H1 (cell line): ENCODE measurements at regions not wholly inside any gene's neighbourhood (a gene's known extent, or its start where the extent isn't known, plus 50 kb on each side); places are given as distances from the start of the nearest gene placed in this dataset.

ENCODE experiments used
- CTCF ChIA-PET: fragments of 300-600 bp; sonication (Branson Sonifier 250); formaldehyde crosslinking; loops from one replicate; lab custom pipeline; 2021; ENCODE audit not compliant: partially characterized antibody; lab: Charles Lee
- POLR2A ChIA-PET: fragments of 300-600 bp; sonication (Branson Sonifier 250); formaldehyde crosslinking; loops from one replicate; lab custom pipeline; 2021; ENCODE audit warnings: inconsistent platforms; ENCODE audit not compliant: partially characterized antibody; lab: Charles Lee
- DNase-seq, 2 experiments: peaks; one replicate each; pipeline versions ENCODE4 v3.0.0 to v3.0.0-alpha.2; 2010 to 2022; ENCODE audit warnings: low spot score in 2 of 2, low read depth in 1 of 2, mixed read lengths in 1 of 2
- FAIRE-seq: peaks from 2 replicates; lab custom pipeline; 2011; peaks lifted over from hg19 to GRCh38; lab: Jason Lieb, UNC
- H2AFZ ChIP-seq: 2 replicates; pipeline ENCODE4 v1.8.1; 2012; ENCODE audit warnings: low read length, inconsistent platforms
- H2AK5ac ChIP-seq: 2 replicates; pipeline ENCODE4 v1.6.1; 2013; ENCODE audit warnings: low read depth, low read length
- H2BK120ac ChIP-seq: replicated peaks from 2 replicates; pipeline ENCODE3; 2013; ENCODE audit warnings: low read depth, low read length, inconsistent platforms
- H2BK12ac ChIP-seq: 2 replicates; pipeline ENCODE4 v1.6.1; 2013; ENCODE audit warnings: low read depth, low read length
- H2BK15ac ChIP-seq: 2 replicates; pipeline ENCODE4 v1.6.1; 2013; ENCODE audit warnings: low read length
- H2BK20ac ChIP-seq: 2 replicates; pipeline ENCODE4 v1.6.1; 2013; ENCODE audit warnings: low read length
- H2BK5ac ChIP-seq: 2 replicates; pipeline ENCODE4 v1.6.1; 2013; ENCODE audit warnings: low read depth, low read length
- H3K14ac ChIP-seq: 2 replicates; pipeline ENCODE4 v1.6.1; 2013; ENCODE audit warnings: inconsistent platforms; ENCODE audit not compliant: insufficient read length
- H3K18ac ChIP-seq: 2 replicates; pipeline ENCODE4 v1.6.1; 2013; ENCODE audit warnings: low read length; ENCODE audit errors: extremely low read depth
- H3K23ac ChIP-seq: 2 replicates; pipeline ENCODE4 v1.6.1; 2013; ENCODE audit warnings: inconsistent platforms; ENCODE audit not compliant: insufficient read length
- H3K23me2 ChIP-seq: 2 replicates; pipeline ENCODE4 v1.6.1; 2013; ENCODE audit warnings: low read depth, low read length
- H3K27ac ChIP-seq: 2 replicates; pipeline ENCODE4 v1.6.1; 2011; ENCODE audit warnings: low read depth, low read length, inconsistent platforms
- H3K27me3 ChIP-seq, 4 experiments: replicated peaks in 1 of 4; 1 replicate in 1 of 4; 2 replicates in 3 of 4; pipeline versions ENCODE4 v1.6.1 to v1.8.1; 2011 to 2013; ENCODE audit warnings: low read length in 3 of 4, mild to moderate bottlenecking in 3 of 4, inconsistent platforms in 2 of 4, mixed read lengths in 2 of 4, moderate library complexity in 1 of 4; ENCODE audit not compliant: control insufficient read depth in 3 of 4, insufficient read depth in 3 of 4; ENCODE audit errors: extremely low read depth in 1 of 4
- H3K36me3 ChIP-seq, 4 experiments: 2 replicates each; pipeline versions ENCODE4 v1.6.1 to v1.8.1; 2011 to 2013; ENCODE audit warnings: mild to moderate bottlenecking in 4 of 4, low read length in 3 of 4, moderate library complexity in 2 of 4, control low read depth in 1 of 4, inconsistent platforms in 1 of 4; ENCODE audit not compliant: insufficient read depth in 4 of 4, control insufficient read depth in 2 of 4
- H3K4ac ChIP-seq: replicated peaks from 2 replicates; pipeline ENCODE3; 2013; ENCODE audit warnings: low read length, low read depth, mixed read lengths, inconsistent platforms; ENCODE audit not compliant: insufficient read length
- H3K4me1 ChIP-seq, 4 experiments: replicated peaks in 1 of 4; 1 replicate in 1 of 4; 2 replicates in 3 of 4; pipeline versions ENCODE4 v1.6.1 to v1.8.1; 2011 to 2013; ENCODE audit warnings: low read length in 3 of 4, inconsistent platforms in 2 of 4, mixed read lengths in 1 of 4; ENCODE audit not compliant: insufficient read depth in 4 of 4, control insufficient read depth in 3 of 4
- H3K4me2 ChIP-seq, 2 experiments: 2 replicates each; pipeline versions ENCODE4 v1.6.1 to v1.8.1; 2011 to 2013; ENCODE audit warnings: low read depth in 2 of 2, low read length in 2 of 2, control low read depth in 1 of 2, inconsistent platforms in 1 of 2, mild to moderate bottlenecking in 1 of 2; ENCODE audit not compliant: insufficient read depth in 1 of 2
- H3K4me3 ChIP-seq, 4 experiments: fragments of 200-600, 300-600 bp in 1 of 4; sonication (generic), shearing (Covaris generic), sonication (Bioruptor Twin) in 1 of 4; 2 replicates each; pipeline versions ENCODE4 v1.5.1 to v1.8.1; 2011 to 2016; ENCODE audit warnings: low read length in 4 of 4, low read depth in 3 of 4, control low read depth in 2 of 4, inconsistent platforms in 2 of 4, mild to moderate bottlenecking in 2 of 4, mixed read lengths in 1 of 4, moderate library complexity in 1 of 4; ENCODE audit not compliant: insufficient read depth in 2 of 4; ENCODE audit errors: extremely low read depth in 1 of 4
- H3K56ac ChIP-seq: replicated peaks from 2 replicates; pipeline ENCODE3; 2013; ENCODE audit warnings: low read depth, mild to moderate bottlenecking, mixed read lengths, low read length, inconsistent platforms; ENCODE audit not compliant: insufficient read length
- H3K79me1 ChIP-seq: 2 replicates; pipeline ENCODE4 v1.6.1; 2013; ENCODE audit warnings: low read depth, low read length, control low read depth
- H3K79me2 ChIP-seq, 2 experiments: 2 replicates each; pipeline versions ENCODE4 v1.6.1 to v1.8.1; 2012 to 2013; ENCODE audit warnings: low read length in 2 of 2, mild to moderate bottlenecking in 2 of 2, inconsistent platforms in 1 of 2; ENCODE audit not compliant: insufficient read depth in 2 of 2, control insufficient read depth in 1 of 2
- H3K9ac ChIP-seq, 4 experiments: replicated peaks in 1 of 4; 1 replicate in 1 of 4; 2 replicates in 3 of 4; pipeline versions ENCODE4 v1.6.1 to v1.8.1; 2011 to 2013; ENCODE audit warnings: low read depth in 3 of 4, low read length in 3 of 4, control low read depth in 2 of 4, mild to moderate bottlenecking in 2 of 4, moderate library complexity in 2 of 4, inconsistent platforms in 1 of 4; ENCODE audit errors: extremely low read depth in 1 of 4
- H3K9me3 ChIP-seq, 2 experiments: 2 replicates each; pipeline versions ENCODE4 v1.6.1 to v1.8.1; 2012 to 2013; ENCODE audit warnings: mild to moderate bottlenecking in 2 of 2, moderate library complexity in 2 of 2, control low read depth in 1 of 2, inconsistent platforms in 1 of 2, low read depth in 1 of 2, low read length in 1 of 2, mixed read lengths in 1 of 2; ENCODE audit not compliant: insufficient read depth in 2 of 2
- H4K20me1 ChIP-seq, 2 experiments: replicated peaks in 1 of 2; 2 replicates each; pipeline versions ENCODE3 to v1.8.1; 2011 to 2013; ENCODE audit warnings: inconsistent platforms in 2 of 2, low read length in 2 of 2, mild to moderate bottlenecking in 1 of 2; ENCODE audit not compliant: insufficient read depth in 2 of 2, control insufficient read depth in 1 of 2
- H4K5ac ChIP-seq: 2 replicates; pipeline ENCODE4 v1.6.1; 2013; ENCODE audit warnings: low read length, low read depth, mixed read lengths, inconsistent platforms; ENCODE audit not compliant: insufficient read length
- H4K8ac ChIP-seq: 2 replicates; pipeline ENCODE4 v1.8.0; 2013; ENCODE audit warnings: mild to moderate bottlenecking, moderate library complexity, low read length, inconsistent platforms; ENCODE audit not compliant: insufficient read depth; ENCODE audit errors: extremely low read depth
- H4K91ac ChIP-seq: replicated peaks from 2 replicates; pipeline ENCODE3; 2013; ENCODE audit warnings: low read length, mixed read lengths, inconsistent platforms; ENCODE audit not compliant: insufficient read length
- BRCA1 ChIP-seq: IDR thresholded peaks from 2 replicates; pipeline ENCODE4 v1.6.1; 2012; ENCODE audit warnings: low read depth, low read length, improper control_type of control experiment
- CBX8 ChIP-seq: fragments of 300-800, 300-1000 bp; sonication (generic); IDR thresholded peaks from 2 replicates; pipeline ENCODE4 v1.7.1; 2016; ENCODE audit warnings: low read depth, low read length, borderline replicate concordance
- CEBPB ChIP-seq: IDR thresholded peaks from 2 replicates; pipeline ENCODE4 v1.6.1; 2012; ENCODE audit warnings: low read depth, low read length
- CHD2 ChIP-seq: IDR thresholded peaks from 2 replicates; pipeline ENCODE4 v1.6.1; 2012; ENCODE audit warnings: low read length, improper control_type of control experiment
- CTBP2 ChIP-seq: IDR thresholded peaks from 2 replicates; pipeline ENCODE4 v1.7.0; 2011; ENCODE audit warnings: borderline replicate concordance, mild to moderate bottlenecking, moderate library complexity, mixed read lengths, low read length; ENCODE audit not compliant: insufficient read depth, insufficient read length
- EP300 ChIP-seq, 2 experiments: IDR thresholded peaks; 1 replicate in 1 of 2; 2 replicates in 1 of 2; pipeline ENCODE4 v1.6.1; 2011 to 2012; ENCODE audit warnings: low read depth in 2 of 2, low read length in 2 of 2, mild to moderate bottlenecking in 2 of 2, borderline replicate concordance in 1 of 2, inconsistent platforms in 1 of 2, moderate library complexity in 1 of 2
- EZH2 ChIP-seq: fragments of 200-600 bp; sonication (generic); IDR thresholded peaks from 2 replicates; pipeline ENCODE4 v1.7.1; 2012; ENCODE audit warnings: low read depth, mild to moderate bottlenecking, moderate library complexity, low read length, inconsistent platforms; ENCODE audit not compliant: severe bottlenecking
- HDAC6 ChIP-seq: IDR thresholded peaks from one replicate; pipeline ENCODE4 v1.7.1; 2012; ENCODE audit warnings: low read depth, mild to moderate bottlenecking, inconsistent platforms, low read length, moderate library complexity
- MAX ChIP-seq: IDR thresholded peaks from 2 replicates; pipeline ENCODE4 v1.6.1; 2012; ENCODE audit warnings: inconsistent platforms
- NANOG ChIP-seq: IDR thresholded peaks from 2 replicates; pipeline ENCODE4 v1.6.1; 2011; ENCODE audit warnings: low read length, low read depth, mild to moderate bottlenecking, inconsistent platforms; ENCODE audit not compliant: insufficient read depth, poor library complexity, severe bottlenecking
- PHF8 ChIP-seq: fragments of 200-600 bp; sonication (generic); conservative IDR thresholded peaks from 2 replicates; pipeline ENCODE4 v1.7.1; 2012; ENCODE audit warnings: low read depth, mild to moderate bottlenecking, inconsistent platforms, low read length, moderate library complexity
- RNF2 ChIP-seq: fragments of 200-900, 300-1000 bp; sonication (generic); IDR thresholded peaks from 2 replicates; pipeline ENCODE4 v1.7.1; 2016; ENCODE audit warnings: borderline replicate concordance, low read depth, mild to moderate bottlenecking, antibody characterized with exemption, low read length; ENCODE audit not compliant: poor library complexity, severe bottlenecking; ENCODE audit errors: missing control alignments
- TEAD4 ChIP-seq: IDR thresholded peaks from 2 replicates; pipeline ENCODE4 v1.6.1; 2012; ENCODE audit warnings: low read depth, low read length, inconsistent platforms, mixed read lengths
- YY1 ChIP-seq: IDR thresholded peaks from 2 replicates; pipeline ENCODE4 v1.6.1; 2011; ENCODE audit warnings: low read depth, mild to moderate bottlenecking, low read length
- whole genome bisulfite sequencing, 2 experiments: shearing (Covaris generic) in 1 of 2; methylation state at CpG; one replicate each; pipeline versions ENCODE4 v1.1.6 to v1.1.7; 2013 to 2015; ENCODE audit warnings: low lambda C conversion rate in 2 of 2, mixed read lengths in 2 of 2, inconsistent platforms in 1 of 2, low coverage in 1 of 2, missing lambda C conversion rate in 1 of 2; ENCODE audit not compliant: insufficient replicate concordance in 2 of 2, insufficient coverage in 1 of 2, insufficient read length in 1 of 2; ENCODE audit errors: extremely low coverage in 1 of 2, missing lambda C conversion rate in 1 of 2; 5-methylcytosine and 5-hydroxymethylcytosine counted together

- no peaks in the 10 kb centered on the region for H3K9me3 ChIP-seq
- no peaks in the 10 kb centered on the region for H3K36me3 ChIP-seq
- H4K91ac ChIP-seq, result no peak overlapping the region
- H3K56ac ChIP-seq, result no peak overlapping the region
- 86% methylated on average over 2 of the region's 2 CpGs; no CpG with 5 or more reads in 1 of the 2 experiments for WGBS, 2 experiments
- H4K5ac ChIP-seq, result no peak overlapping the region
- no peak overlapping the region for H3K23ac ChIP-seq
- no peaks in the 10 kb centered on the region for H3K23me2 ChIP-seq
- H2BK12ac ChIP-seq, result no peak overlapping the region
- no peak overlapping the region for H2BK120ac ChIP-seq
- H3K4me3 ChIP-seq, result no peak overlapping the region
- no peaks in the 10 kb centered on the region for H3K4me1 ChIP-seq
- H3K14ac ChIP-seq, result no peak overlapping the region
- peaks cover 8 to 16% (median 10%) of the 10 kb centered on the region in 4 experiments; a peak in 5 of 7 replicates for H3K27me3 ChIP-seq
- no peak overlapping the region for H3K27ac ChIP-seq
- no peak overlapping the region for H2AK5ac ChIP-seq
- H4K8ac ChIP-seq, result no peak overlapping the region
- H3K79me2 ChIP-seq, result no peaks in the 10 kb centered on the region
- no peak overlapping the region for H3K4me2 ChIP-seq
- no peaks in the 10 kb centered on the region for H4K20me1 ChIP-seq
- H2AFZ ChIP-seq, result no peak overlapping the region
- no peak overlapping the region for H3K18ac ChIP-seq
- ChIA-PET POLR2A (no interaction called here), CTCF (no interaction called here)
- H3K9ac ChIP-seq, result no peak overlapping the region
- no peak overlapping the region for H2BK15ac ChIP-seq
- H2BK5ac ChIP-seq, result no peak overlapping the region
- DNase-seq (no peak), FAIRE-seq (no peak)
- H3K4ac ChIP-seq, result no peak overlapping the region
- H3K79me1 ChIP-seq, result no peaks in the 10 kb centered on the region
- H2BK20ac ChIP-seq, result no peak overlapping the region
- no peak for TF ChIP-seq CHD2
- TF ChIP-seq EP300 (IDR thresholded peaks at IDR 0.05; ENCODE audit: borderline replicate concordance in 1 of 2, low read depth in 2 of 2, low read length in 2 of 2), result no peak
- no peak for TF ChIP-seq BRCA1
- no peak for TF ChIP-seq TEAD4
- no peak for TF ChIP-seq HDAC6
- TF ChIP-seq RNF2, result no peak
- TF ChIP-seq EZH2, result no peak
- TF ChIP-seq YY1, result no peak
- TF ChIP-seq PHF8, result no peak
- TF ChIP-seq MAX, result no peak
- no peak for TF ChIP-seq CEBPB
- no peak for TF ChIP-seq NANOG
- TF ChIP-seq CTBP2, result no peak
- no peak for TF ChIP-seq CBX8
Observed at GRCh38 chr13:63546524-63546923, 2130.9 kb upstream of the PCDH20 start.
